GM23338 (cell line): ENCODE measurements at regions not wholly inside any gene's neighbourhood (a gene's known extent, or its start where the extent isn't known, plus 50 kb on each side); places are given as distances from the start of the nearest gene placed in this dataset.

ENCODE experiments used
- ATAC-seq: fragments of 200-7000 bp; cut with Tn5 transposase; 3 replicates; pipeline ENCODE4 v1.9.1; 2020
- DNase-seq: peaks from one replicate; pipeline ENCODE4 v3.0.0-alpha.2; 2015; ENCODE audit warnings: low spot score
- H2AFZ ChIP-seq: fragments of 200-600 bp; sonication (generic); 2 replicates; pipeline ENCODE4 v1.8.0; 2016; ENCODE audit warnings: antibody characterized with exemption, mild to moderate bottlenecking, moderate library complexity
- H3F3A ChIP-seq: fragments of 200-600 bp; sonication (generic); replicated peaks from 2 replicates; pipeline ENCODE4 v1.8.0; 2017; ENCODE audit warnings: antibody characterized with exemption, mixed run types, low read depth
- H3K27ac ChIP-seq: fragments of 200-600 bp; sonication (generic); 2 replicates; pipeline ENCODE4 v1.6.1; 2016; ENCODE audit warnings: low read depth
- H3K27me3 ChIP-seq: fragments of 200-600 bp; sonication (generic); 2 replicates; pipeline ENCODE4 v1.8.0; 2016; ENCODE audit warnings: mild to moderate bottlenecking, mixed run types, moderate library complexity; ENCODE audit not compliant: insufficient read depth
- H3K36me3 ChIP-seq: fragments of 200-600 bp; sonication (generic); 2 replicates; pipeline ENCODE4 v1.8.0; 2016; ENCODE audit warnings: mild to moderate bottlenecking; ENCODE audit not compliant: insufficient read depth
- H3K4me1 ChIP-seq: fragments of 200-600 bp; sonication (generic); 2 replicates; pipeline ENCODE4 v1.8.0; 2016; ENCODE audit warnings: mild to moderate bottlenecking, moderate library complexity; ENCODE audit not compliant: insufficient read depth
- H3K4me2 ChIP-seq: fragments of 200-600 bp; sonication (generic); 2 replicates; pipeline ENCODE4 v1.7.1; 2017; ENCODE audit warnings: mixed run types
- H3K4me3 ChIP-seq: fragments of 200-600 bp; sonication (generic); 2 replicates; pipeline ENCODE4 v1.6.1; 2016; ENCODE audit warnings: mixed run types
- H3K79me2 ChIP-seq: fragments of 200-600 bp; sonication (generic); replicated peaks from 2 replicates; pipeline ENCODE4 v1.8.0; 2017; ENCODE audit warnings: mild to moderate bottlenecking; ENCODE audit not compliant: insufficient read depth
- H3K9me2 ChIP-seq: fragments of 200-600 bp; sonication (generic); 2 replicates; pipeline ENCODE4 v1.8.0; 2017; ENCODE audit not compliant: insufficient read depth
- H4K20me1 ChIP-seq: fragments of 200-600 bp; sonication (generic); replicated peaks from 2 replicates; pipeline ENCODE4 v1.8.0; 2017; ENCODE audit warnings: mild to moderate bottlenecking; ENCODE audit not compliant: insufficient read depth
- H3K27ac Mint-ChIP-seq: 2 replicates; pipeline ENCODE4 v1.8.0; 2020; ENCODE audit warnings: inconsistent platforms, mild to moderate bottlenecking, moderate library complexity, mixed read lengths
- H3K27me3 Mint-ChIP-seq: 3 replicates; pipeline ENCODE4 v1.8.0; 2022; ENCODE audit warnings: low read depth, mild to moderate bottlenecking, moderate library complexity, mixed read lengths, inconsistent platforms; ENCODE audit not compliant: insufficient read depth, poor library complexity
- H3K36me3 Mint-ChIP-seq: 3 replicates; pipeline ENCODE4 v1.8.0; 2021; ENCODE audit warnings: low read depth, mild to moderate bottlenecking, inconsistent platforms, moderate library complexity, mixed read lengths
- H3K4me1 Mint-ChIP-seq: 3 replicates; pipeline ENCODE4 v1.8.0; 2020; ENCODE audit warnings: mild to moderate bottlenecking, inconsistent platforms, mixed read lengths
- H3K4me3 Mint-ChIP-seq: 3 replicates; pipeline ENCODE4 v1.8.0; 2021; ENCODE audit warnings: moderate library complexity, mild to moderate bottlenecking, inconsistent platforms, mixed read lengths
- H3K9me3 Mint-ChIP-seq: 3 replicates; pipeline ENCODE4 v1.8.0; 2020; ENCODE audit warnings: moderate library complexity, mild to moderate bottlenecking, inconsistent platforms, mixed read lengths
- CREB1 ChIP-seq: fragments of 250-450 bp; sonication (Bioruptor Pico); IDR thresholded peaks from 2 replicates; pipeline ENCODE4 v1.5.0; 2020; ENCODE audit warnings: low read depth, mild to moderate bottlenecking, moderate library complexity
- CTCF ChIP-seq, 2 experiments: fragments of 200-600 bp in 1 of 2; sonication (generic) in 1 of 2; conservative IDR thresholded peaks; 2 replicates each; pipeline versions ENCODE4 v1.5.1 to v1.6.1; 2016 to 2017; ENCODE audit warnings: antibody characterized with exemption in 2 of 2, low read depth in 2 of 2, mild to moderate bottlenecking in 2 of 2, moderate library complexity in 1 of 2
- EZH2 ChIP-seq: fragments of 200-600 bp; sonication (generic); IDR thresholded peaks from one replicate; pipeline ENCODE4 v1.8.0; 2017; ENCODE audit warnings: antibody characterized with exemption, mild to moderate bottlenecking, low read depth; ENCODE audit not compliant: unreplicated experiment
- EZH2phosphoT487 ChIP-seq: fragments of 200-600 bp; sonication (generic); IDR thresholded peaks from one replicate; pipeline ENCODE4 v1.8.1; 2018; ENCODE audit warnings: antibody characterized with exemption; ENCODE audit not compliant: unreplicated experiment
- JUNB ChIP-seq: IDR thresholded peaks from one replicate; pipeline ENCODE4 v1.6.1; 2016; ENCODE audit warnings: antibody characterized with exemption; ENCODE audit not compliant: unreplicated experiment
- NANOG ChIP-seq: IDR thresholded peaks from 2 replicates; pipeline ENCODE4 v1.6.1; 2016; ENCODE audit warnings: antibody characterized with exemption, borderline replicate concordance
- POLR2AphosphoS5 ChIP-seq: IDR thresholded peaks from 2 replicates; pipeline ENCODE4 v1.6.1; 2016; ENCODE audit warnings: antibody characterized with exemption, low read depth
- REST ChIP-seq: IDR thresholded peaks from one replicate; pipeline ENCODE4 v1.6.1; 2018; ENCODE audit warnings: antibody characterized with exemption; ENCODE audit not compliant: unreplicated experiment
- STAT1 ChIP-seq: IDR thresholded peaks from one replicate; pipeline ENCODE4 v1.6.1; 2016; ENCODE audit warnings: antibody characterized with exemption; ENCODE audit not compliant: unreplicated experiment
- ZNF114 ChIP-seq: fragments of 250-450 bp; sonication (Bioruptor Pico); IDR thresholded peaks from 2 replicates; pipeline ENCODE4 v1.5.0; 2020; ENCODE audit warnings: mild to moderate bottlenecking, moderate library complexity
- ZNF331 ChIP-seq: fragments of 250-450 bp; sonication (Bioruptor Pico); IDR thresholded peaks from 2 replicates; pipeline ENCODE4 v1.5.0; 2020; ENCODE audit warnings: low read depth, mild to moderate bottlenecking, moderate library complexity
- TF ChIP-seq, protein P1 (sequence below): IDR thresholded peaks from 2 replicates; pipeline ENCODE4 v1.6.1; 2016; ENCODE audit warnings: antibody characterized with exemption
- TF ChIP-seq, protein P2 (sequence below): fragments of 250-450 bp; sonication (Bioruptor Pico); IDR thresholded peaks from 2 replicates; pipeline ENCODE4 v1.5.0; 2020; ENCODE audit warnings: mild to moderate bottlenecking, moderate library complexity

GRCh38 chr6:159349915-159350314, 180.7 kb downstream of the FNDC1 start:
- H3K4me3 Mint-ChIP-seq: no peak overlapping the region
- H3K27ac Mint-ChIP-seq: no peak overlapping the region
- H3K27ac ChIP-seq: no peak overlapping the region
- H3K4me3 ChIP-seq: no peak overlapping the region
- H2AFZ ChIP-seq: no peak overlapping the region
- ATAC-seq: no peak
- H3K4me2 ChIP-seq: no peak overlapping the region
- no peaks in the 10 kb centered on the region for H3F3A ChIP-seq
- no peak for DNase-seq
- H3K36me3 ChIP-seq: no peaks in the 10 kb centered on the region
- no peaks in the 10 kb centered on the region for H3K9me2 ChIP-seq
- H3K36me3 Mint-ChIP-seq: no peaks in the 10 kb centered on the region
- H3K4me1 Mint-ChIP-seq: no peaks in the 10 kb centered on the region
- no peaks in the 10 kb centered on the region for H3K79me2 ChIP-seq
- TF ChIP-seq CTCF (conservative IDR thresholded peaks at IDR 0.05; ENCODE audit: low read depth in 2 of 2) (no peak), JUNB (no peak), CREB1 (CRISPR knock-in tag) (no peak), STAT1 (no peak), NANOG (no peak), ZNF114 (CRISPR knock-in tag) (no peak), EZH2phosphoT487 (no peak), REST (no peak), ZNF331 (CRISPR knock-in tag) (no peak), POLR2AphosphoS5 (no peak), EZH2 (no peak)
- TF ChIP-seq, protein P1, sequence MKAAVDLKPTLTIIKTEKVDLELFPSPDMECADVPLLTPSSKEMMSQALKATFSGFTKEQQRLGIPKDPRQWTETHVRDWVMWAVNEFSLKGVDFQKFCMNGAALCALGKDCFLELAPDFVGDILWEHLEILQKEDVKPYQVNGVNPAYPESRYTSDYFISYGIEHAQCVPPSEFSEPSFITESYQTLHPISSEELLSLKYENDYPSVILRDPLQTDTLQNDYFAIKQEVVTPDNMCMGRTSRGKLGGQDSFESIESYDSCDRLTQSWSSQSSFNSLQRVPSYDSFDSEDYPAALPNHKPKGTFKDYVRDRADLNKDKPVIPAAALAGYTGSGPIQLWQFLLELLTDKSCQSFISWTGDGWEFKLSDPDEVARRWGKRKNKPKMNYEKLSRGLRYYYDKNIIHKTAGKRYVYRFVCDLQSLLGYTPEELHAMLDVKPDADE: no peak
- TF ChIP-seq, protein P2, sequence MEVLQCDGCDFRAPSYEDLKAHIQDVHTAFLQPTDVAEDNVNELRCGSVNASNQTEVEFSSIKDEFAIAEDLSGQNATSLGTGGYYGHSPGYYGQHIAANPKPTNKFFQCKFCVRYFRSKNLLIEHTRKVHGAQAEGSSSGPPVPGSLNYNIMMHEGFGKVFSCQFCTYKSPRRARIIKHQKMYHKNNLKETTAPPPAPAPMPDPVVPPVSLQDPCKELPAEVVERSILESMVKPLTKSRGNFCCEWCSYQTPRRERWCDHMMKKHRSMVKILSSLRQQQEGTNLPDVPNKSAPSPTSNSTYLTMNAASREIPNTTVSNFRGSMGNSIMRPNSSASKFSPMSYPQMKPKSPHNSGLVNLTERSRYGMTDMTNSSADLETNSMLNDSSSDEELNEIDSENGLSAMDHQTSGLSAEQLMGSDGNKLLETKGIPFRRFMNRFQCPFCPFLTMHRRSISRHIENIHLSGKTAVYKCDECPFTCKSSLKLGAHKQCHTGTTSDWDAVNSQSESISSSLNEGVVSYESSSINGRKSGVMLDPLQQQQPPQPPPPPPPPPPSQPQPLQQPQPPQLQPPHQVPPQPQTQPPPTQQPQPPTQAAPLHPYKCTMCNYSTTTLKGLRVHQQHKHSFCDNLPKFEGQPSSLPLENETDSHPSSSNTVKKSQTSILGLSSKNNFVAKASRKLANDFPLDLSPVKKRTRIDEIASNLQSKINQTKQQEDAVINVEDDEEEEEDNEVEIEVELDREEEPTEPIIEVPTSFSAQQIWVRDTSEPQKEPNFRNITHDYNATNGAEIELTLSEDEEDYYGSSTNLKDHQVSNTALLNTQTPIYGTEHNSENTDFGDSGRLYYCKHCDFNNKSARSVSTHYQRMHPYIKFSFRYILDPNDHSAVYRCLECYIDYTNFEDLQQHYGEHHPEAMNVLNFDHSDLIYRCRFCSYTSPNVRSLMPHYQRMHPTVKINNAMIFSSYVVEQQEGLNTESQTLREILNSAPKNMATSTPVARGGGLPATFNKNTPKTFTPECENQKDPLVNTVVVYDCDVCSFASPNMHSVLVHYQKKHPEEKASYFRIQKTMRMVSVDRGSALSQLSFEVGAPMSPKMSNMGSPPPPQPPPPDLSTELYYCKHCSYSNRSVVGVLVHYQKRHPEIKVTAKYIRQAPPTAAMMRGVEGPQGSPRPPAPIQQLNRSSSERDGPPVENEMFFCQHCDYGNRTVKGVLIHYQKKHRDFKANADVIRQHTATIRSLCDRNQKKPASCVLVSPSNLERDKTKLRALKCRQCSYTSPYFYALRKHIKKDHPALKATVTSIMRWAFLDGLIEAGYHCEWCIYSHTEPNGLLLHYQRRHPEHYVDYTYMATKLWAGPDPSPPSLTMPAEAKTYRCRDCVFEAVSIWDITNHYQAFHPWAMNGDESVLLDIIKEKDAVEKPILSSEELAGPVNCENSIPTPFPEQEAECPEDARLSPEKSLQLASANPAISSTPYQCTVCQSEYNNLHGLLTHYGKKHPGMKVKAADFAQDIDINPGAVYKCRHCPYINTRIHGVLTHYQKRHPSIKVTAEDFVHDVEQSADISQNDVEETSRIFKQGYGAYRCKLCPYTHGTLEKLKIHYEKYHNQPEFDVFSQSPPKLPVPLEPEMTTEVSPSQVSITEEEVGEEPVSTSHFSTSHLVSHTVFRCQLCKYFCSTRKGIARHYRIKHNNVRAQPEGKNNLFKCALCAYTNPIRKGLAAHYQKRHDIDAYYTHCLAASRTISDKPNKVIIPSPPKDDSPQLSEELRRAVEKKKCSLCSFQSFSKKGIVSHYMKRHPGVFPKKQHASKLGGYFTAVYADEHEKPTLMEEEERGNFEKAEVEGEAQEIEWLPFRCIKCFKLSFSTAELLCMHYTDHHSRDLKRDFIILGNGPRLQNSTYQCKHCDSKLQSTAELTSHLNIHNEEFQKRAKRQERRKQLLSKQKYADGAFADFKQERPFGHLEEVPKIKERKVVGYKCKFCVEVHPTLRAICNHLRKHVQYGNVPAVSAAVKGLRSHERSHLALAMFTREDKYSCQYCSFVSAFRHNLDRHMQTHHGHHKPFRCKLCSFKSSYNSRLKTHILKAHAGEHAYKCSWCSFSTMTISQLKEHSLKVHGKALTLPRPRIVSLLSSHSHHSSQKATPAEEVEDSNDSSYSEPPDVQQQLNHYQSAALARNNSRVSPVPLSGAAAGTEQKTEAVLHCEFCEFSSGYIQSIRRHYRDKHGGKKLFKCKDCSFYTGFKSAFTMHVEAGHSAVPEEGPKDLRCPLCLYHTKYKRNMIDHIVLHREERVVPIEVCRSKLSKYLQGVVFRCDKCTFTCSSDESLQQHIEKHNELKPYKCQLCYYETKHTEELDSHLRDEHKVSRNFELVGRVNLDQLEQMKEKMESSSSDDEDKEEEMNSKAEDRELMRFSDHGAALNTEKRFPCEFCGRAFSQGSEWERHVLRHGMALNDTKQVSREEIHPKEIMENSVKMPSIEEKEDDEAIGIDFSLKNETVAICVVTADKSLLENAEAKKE: no peak
- peaks cover 2% of the 10 kb centered on the region for H3K27me3 Mint-ChIP-seq
- no peaks in the 10 kb centered on the region for H4K20me1 ChIP-seq
- no peaks in the 10 kb centered on the region for H3K4me1 ChIP-seq
- H3K9me3 Mint-ChIP-seq: no peaks in the 10 kb centered on the region
- H3K27me3 ChIP-seq: no peaks in the 10 kb centered on the region
